NCI-H446 treated with DMSO at 0.1 percent for 48 hours (cell line): ENCODE measurements at regions not wholly inside any gene's neighbourhood (a gene's known extent, or its start where the extent isn't known, plus 50 kb on each side); places are given as distances from the start of the nearest gene placed in this dataset.
A peak's percentile ranks its signal among the peaks of the same experiment; 100 is the strongest.
"Not testable (repeated sequence)": the region's sequence is repeated elsewhere in the genome, so short reads cannot be mapped to it uniquely, and the experiment has no call there.

Source experiments
- DNase-seq: peaks from one replicate; lab custom pipeline; 2025; lab: John Stamatoyannopoulos, UW

GRCh38 chr14:53216478-53216877, 63.4 kb upstream of the DDHD1 start:
- not testable (repeated sequence) for DNase-seq

- DNase-seq: no peak
Measured at GRCh38 chr14:53215101-53215500, 62.0 kb upstream of the DDHD1 start.

GRCh38 chr14:53214384-53214783, 61.3 kb upstream of the DDHD1 start:
- DNase-seq: no peak

GRCh38 chr14:53213761-53214160, 60.6 kb upstream of the DDHD1 start:
- DNase-seq: no peak

- peak; percentile 54 for DNase-seq
Measured at GRCh38 chr14:53209370-53209769, 56.2 kb upstream of the DDHD1 start.
